Right lobe of liver (tissue), 6 donors: ENCODE measurements at regions not wholly inside any gene's neighbourhood (a gene's known extent, or its start where the extent isn't known, plus 50 kb on each side); places are given as distances from the start of the nearest gene placed in this dataset.

Source experiments
- ATAC-seq, 4 donors: fragments of 200-7000 bp; cut with Tn5 transposase; one replicate each; pipeline ENCODE4 v1.9.1; 2020; ENCODE audit warnings: mild to moderate bottlenecking in 4 of 4, moderate library complexity in 4 of 4
- DNase-seq, 3 donors: peaks; one replicate each; pipeline ENCODE4 v3.0.0-alpha.2; 2020
- H3K27ac ChIP-seq, 3 donors: fragments of 200-600 bp; one replicate each; pipeline ENCODE4 v1.8.0; 2022
- H3K27me3 ChIP-seq, 2 donors: fragments of 200-600 bp; one replicate each; pipeline ENCODE4 v1.8.0; 2022
- H3K36me3 ChIP-seq, 4 donors: fragments of 200-600 bp; sonication (generic) in 1 of 4; one replicate each; pipeline versions ENCODE4 v1.5.1 to v1.8.0; 2017 to 2022; ENCODE audit warnings: control low read depth in 1 of 4
- H3K4me1 ChIP-seq, 4 donors: fragments of 200-600 bp; sonication (generic) in 1 of 4; one replicate each; pipeline versions ENCODE4 v1.5.1 to v1.8.0; 2017 to 2022; ENCODE audit warnings: control low read depth in 1 of 4
- H3K4me3 ChIP-seq, 3 donors: fragments of 200-600 bp; one replicate each; pipeline ENCODE4 v1.8.0; 2022
- H3K9me3 ChIP-seq, 4 donors: fragments of 200-600 bp; sonication (generic) in 1 of 4; one replicate each; pipeline versions ENCODE4 v1.5.1 to v1.8.0; 2017 to 2022; ENCODE audit warnings: control low read depth in 1 of 4
- POLR2A ChIP-seq: fragments of 450-650 bp; IDR thresholded peaks from one replicate; pipeline ENCODE4 v1.6.1; 2017; ENCODE audit warnings: antibody characterized with exemption, mild to moderate bottlenecking
- WGBS: methylation state at CpG from one replicate; pipeline ENCODE4 v1.1.6; 2018; ENCODE audit warnings: low coverage, low lambda C conversion rate; ENCODE audit not compliant: insufficient coverage; ENCODE audit errors: missing lambda C conversion rate; 5-methylcytosine and 5-hydroxymethylcytosine counted together
- intact Hi-C, 2 donors: fragments of 100-400 bp; cut with DNase I; formaldehyde crosslinking; loops; one replicate each; pipeline versions ENCODE4 v1.11.2 to v1.14.1; 2022
- TF ChIP-seq, protein P1 (sequence below), 4 donors: fragments of 200-600 bp in 3 of 4; fragments of 450-650 bp in 1 of 4; IDR thresholded peaks; one replicate each; pipeline versions ENCODE4 v1.5.1 to v1.8.0; 2016 to 2022; ENCODE audit warnings: antibody characterized with exemption in 4 of 4, mild to moderate bottlenecking in 2 of 4
- donor health status: DM: no; HTN: yes; CAD: no.
- donor health status: DM: no; HTN: no; CAD: no.
- donor health status: DM: no; HTN: no; CAD: no.
- donor health status: DM: no; HTN: yes; CAD: no.
- donor health status: DM: no; HTN: yes; CAD: no.

DNA sequence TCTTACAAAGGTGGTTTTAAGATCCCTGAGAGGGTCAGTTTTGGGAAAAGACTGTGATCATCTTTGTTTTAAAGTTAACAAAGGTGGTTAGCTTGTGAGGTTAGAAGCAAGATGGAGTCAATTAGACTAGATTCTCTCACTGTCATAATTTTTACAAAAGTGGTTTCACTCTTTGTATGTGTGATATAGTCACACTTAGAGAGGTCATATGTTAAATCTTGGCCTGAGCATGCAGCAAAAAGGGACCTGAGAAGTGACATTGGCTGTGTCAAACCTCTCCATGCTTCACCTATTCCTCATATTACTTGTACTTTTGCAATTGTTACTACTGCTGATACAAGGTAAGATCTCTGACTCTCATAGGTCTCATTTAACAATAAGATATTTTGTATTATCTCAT is 368.0 kb downstream of the TBC1D32 start:
- H3K36me3 ChIP-seq = no peaks in the 10 kb centered on the region
- DNase-seq = no peak
- H3K9me3 ChIP-seq = no peaks in the 10 kb centered on the region
- ATAC-seq = no peak
- H3K27ac ChIP-seq = no peak overlapping the region
- H3K27me3 ChIP-seq = no peaks in the 10 kb centered on the region
- intact Hi-C loops = no loop called here
- TF ChIP-seq, protein P1, sequence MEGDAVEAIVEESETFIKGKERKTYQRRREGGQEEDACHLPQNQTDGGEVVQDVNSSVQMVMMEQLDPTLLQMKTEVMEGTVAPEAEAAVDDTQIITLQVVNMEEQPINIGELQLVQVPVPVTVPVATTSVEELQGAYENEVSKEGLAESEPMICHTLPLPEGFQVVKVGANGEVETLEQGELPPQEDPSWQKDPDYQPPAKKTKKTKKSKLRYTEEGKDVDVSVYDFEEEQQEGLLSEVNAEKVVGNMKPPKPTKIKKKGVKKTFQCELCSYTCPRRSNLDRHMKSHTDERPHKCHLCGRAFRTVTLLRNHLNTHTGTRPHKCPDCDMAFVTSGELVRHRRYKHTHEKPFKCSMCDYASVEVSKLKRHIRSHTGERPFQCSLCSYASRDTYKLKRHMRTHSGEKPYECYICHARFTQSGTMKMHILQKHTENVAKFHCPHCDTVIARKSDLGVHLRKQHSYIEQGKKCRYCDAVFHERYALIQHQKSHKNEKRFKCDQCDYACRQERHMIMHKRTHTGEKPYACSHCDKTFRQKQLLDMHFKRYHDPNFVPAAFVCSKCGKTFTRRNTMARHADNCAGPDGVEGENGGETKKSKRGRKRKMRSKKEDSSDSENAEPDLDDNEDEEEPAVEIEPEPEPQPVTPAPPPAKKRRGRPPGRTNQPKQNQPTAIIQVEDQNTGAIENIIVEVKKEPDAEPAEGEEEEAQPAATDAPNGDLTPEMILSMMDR (IDR thresholded peaks at IDR 0.05) = no peak
- TF ChIP-seq POLR2A = no peak
- H3K4me1 ChIP-seq = no peaks in the 10 kb centered on the region
- no peak overlapping the region for H3K4me3 ChIP-seq

DNA sequence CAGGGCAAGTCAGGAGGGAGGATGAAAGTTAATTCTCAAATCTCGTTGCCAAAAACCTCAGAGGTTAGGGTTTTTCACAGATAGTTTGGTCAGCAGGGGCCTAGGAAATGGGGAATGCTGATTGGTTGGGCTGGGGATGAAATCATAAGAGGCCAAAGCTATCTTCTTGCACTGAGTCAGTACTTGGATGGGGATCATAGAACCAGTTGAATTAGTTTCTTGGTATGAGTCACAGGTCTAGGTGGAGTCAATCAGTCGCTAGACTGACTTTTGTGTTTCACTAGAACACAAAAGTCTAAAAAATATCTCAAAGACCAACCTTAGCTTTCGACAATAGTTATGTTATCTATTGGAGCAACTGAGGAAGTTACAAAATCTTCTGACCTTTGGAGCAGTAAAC is 368.5 kb downstream of the TBC1D32 start:
- TF ChIP-seq, protein P1 (IDR thresholded peaks at IDR 0.05) = no peak
- TF ChIP-seq POLR2A = no peak
- intact Hi-C loops = no loop called here
- no peaks in the 10 kb centered on the region for H3K27me3 ChIP-seq
- no peaks in the 10 kb centered on the region for H3K36me3 ChIP-seq
- H3K4me1 ChIP-seq = no peaks in the 10 kb centered on the region
- WGBS = 68% methylated on average over 3 of the region's 3 CpGs
- H3K4me3 ChIP-seq = no peak overlapping the region
- H3K27ac ChIP-seq = no peak overlapping the region
- no peak for ATAC-seq
- no peaks in the 10 kb centered on the region for H3K9me3 ChIP-seq
- DNase-seq = no peak

DNA sequence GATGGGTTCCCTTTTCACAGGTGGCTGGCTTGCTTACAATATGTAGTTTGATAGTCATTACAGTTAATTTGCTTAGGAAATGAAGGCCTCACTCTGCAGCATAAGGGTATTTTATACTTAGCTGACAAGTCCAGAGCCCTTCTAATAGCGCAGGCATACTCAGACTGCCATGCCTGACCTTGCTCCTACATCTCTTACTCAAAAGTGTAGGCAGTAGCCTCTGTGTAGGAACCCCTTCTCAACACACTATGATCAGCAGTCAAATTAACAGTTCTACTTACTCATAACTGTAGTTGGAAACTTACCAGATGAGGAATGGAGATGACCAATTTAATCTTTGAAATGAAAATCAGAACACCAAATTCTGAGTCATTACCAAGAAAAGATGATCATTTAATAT is 373.5 kb downstream of the TBC1D32 start:
- intact Hi-C loops = no loop called here
- 92% methylated on average over 1 of the region's 1 CpG for WGBS
- no peaks in the 10 kb centered on the region for H3K27me3 ChIP-seq
- no peak for ATAC-seq
- no peak overlapping the region for H3K4me3 ChIP-seq
- no peak overlapping the region for H3K27ac ChIP-seq
- no peaks in the 10 kb centered on the region for H3K9me3 ChIP-seq
- DNase-seq = no peak
- no peak for TF ChIP-seq POLR2A
- TF ChIP-seq, protein P1 (IDR thresholded peaks at IDR 0.05) = no peak
- no peaks in the 10 kb centered on the region for H3K4me1 ChIP-seq
- no peaks in the 10 kb centered on the region for H3K36me3 ChIP-seq

DNA sequence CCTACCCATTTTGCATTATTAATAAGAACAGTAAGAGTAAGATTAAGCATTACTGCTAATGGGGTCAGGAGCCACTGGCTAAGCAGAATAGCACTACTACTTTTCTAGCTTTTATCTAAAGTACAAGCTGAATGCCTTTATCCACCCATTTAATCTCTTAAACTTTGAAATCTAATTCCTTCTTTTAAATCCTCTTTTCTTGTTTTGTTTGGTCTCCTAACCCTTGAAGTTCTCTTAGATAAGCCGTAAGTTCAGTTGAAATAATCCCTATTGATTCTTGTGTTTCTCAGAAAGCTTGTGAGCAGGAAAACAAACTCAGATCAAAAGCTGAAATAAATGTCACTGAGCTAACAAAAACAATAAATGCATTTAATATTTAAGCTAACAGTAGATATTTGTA is 380.2 kb downstream of the TBC1D32 start:
- no peak for TF ChIP-seq POLR2A
- TF ChIP-seq, protein P1 (IDR thresholded peaks at IDR 0.05) = no peak
- DNase-seq (no peak), ATAC-seq (no peak)
- 73% methylated on average over 1 of the region's 1 CpG for WGBS
- no peaks in the 10 kb centered on the region for H3K27me3 ChIP-seq
- H3K9me3 ChIP-seq = no peaks in the 10 kb centered on the region
- H3K36me3 ChIP-seq = no peaks in the 10 kb centered on the region
- no peak overlapping the region for H3K4me3 ChIP-seq
- H3K4me1 ChIP-seq = no peaks in the 10 kb centered on the region
- no peak overlapping the region for H3K27ac ChIP-seq
- intact Hi-C loops = no loop called here

DNA sequence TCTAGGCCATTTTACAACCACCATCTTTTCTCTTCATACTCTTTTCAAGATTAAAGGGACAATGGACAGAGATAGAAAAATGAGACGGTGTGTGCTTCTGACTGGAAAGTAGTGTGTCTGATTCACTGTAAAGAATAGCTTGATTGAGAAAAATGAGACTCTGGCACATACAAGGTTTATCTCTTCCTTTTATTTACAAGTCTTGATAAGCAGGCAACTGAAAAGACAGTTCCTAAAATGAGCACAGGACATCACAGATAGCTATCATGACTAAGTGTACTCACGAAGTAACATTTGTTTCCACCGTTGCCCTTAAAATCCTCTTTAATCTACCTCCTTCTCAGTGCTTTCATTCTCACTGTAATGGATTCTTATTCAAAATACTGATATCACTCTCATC is 383.0 kb downstream of the TBC1D32 start:
- intact Hi-C loops = no loop called here
- H3K4me3 ChIP-seq = no peak overlapping the region
- H3K9me3 ChIP-seq = no peaks in the 10 kb centered on the region
- ATAC-seq (peak in 2 of 4 donors; percentile 59 to 74), DNase-seq (no peak)
- no peak for TF ChIP-seq POLR2A
- TF ChIP-seq, protein P1 (IDR thresholded peaks at IDR 0.05) = no peak
- H3K36me3 ChIP-seq = no peaks in the 10 kb centered on the region
- no peak overlapping the region for H3K27ac ChIP-seq
- H3K4me1 ChIP-seq = peaks cover 0 to 11% (median 0%) of the 10 kb centered on the region in 4 donors
- whole genome bisulfite sequencing = 36% methylated on average over 3 of the region's 3 CpGs
- no peaks in the 10 kb centered on the region for H3K27me3 ChIP-seq
